ENCODE measurements at regions not wholly inside any gene's neighbourhood (a gene's known extent, or its start where the extent isn't known, plus 50 kb on each side); places are given as distances from the start of the nearest gene placed in this dataset.

DNA sequence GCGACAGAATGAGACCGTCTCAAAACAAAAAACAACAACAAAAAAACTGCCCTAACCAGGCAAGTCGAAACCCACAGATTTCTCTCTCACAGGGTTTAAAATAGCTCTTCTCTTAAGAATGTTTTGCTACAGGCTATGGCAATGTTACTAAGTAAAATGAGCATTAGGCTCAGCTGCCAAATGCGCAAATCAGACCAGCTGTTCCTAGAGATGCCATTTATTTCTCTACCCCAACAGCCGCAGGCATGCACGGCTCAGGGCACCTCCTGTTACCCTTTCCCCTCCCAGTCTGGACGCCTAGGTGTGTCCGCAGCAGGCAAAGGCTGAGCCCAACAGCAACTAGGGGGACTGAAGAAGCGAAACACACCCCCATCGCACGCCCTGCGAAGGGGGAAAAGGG lies 168.3 kb upstream of the MBL2 start:
- Histone ChIP-seq H3K9me3 (no peaks in the 10 kb centered on the region), H3K4me1 (ENCODE audit: insufficient read depth) (no peaks in the 10 kb centered on the region), H3K27me3 (no peaks in the 10 kb centered on the region), H3K36me3 (no peaks in the 10 kb centered on the region), H3K4me3 (no peak overlapping the region), H3K27ac (no peak overlapping the region)
- no peak for TF ChIP-seq POLR2A (IDR thresholded peaks at IDR 0.05)
- TF ChIP-seq, protein P1, sequence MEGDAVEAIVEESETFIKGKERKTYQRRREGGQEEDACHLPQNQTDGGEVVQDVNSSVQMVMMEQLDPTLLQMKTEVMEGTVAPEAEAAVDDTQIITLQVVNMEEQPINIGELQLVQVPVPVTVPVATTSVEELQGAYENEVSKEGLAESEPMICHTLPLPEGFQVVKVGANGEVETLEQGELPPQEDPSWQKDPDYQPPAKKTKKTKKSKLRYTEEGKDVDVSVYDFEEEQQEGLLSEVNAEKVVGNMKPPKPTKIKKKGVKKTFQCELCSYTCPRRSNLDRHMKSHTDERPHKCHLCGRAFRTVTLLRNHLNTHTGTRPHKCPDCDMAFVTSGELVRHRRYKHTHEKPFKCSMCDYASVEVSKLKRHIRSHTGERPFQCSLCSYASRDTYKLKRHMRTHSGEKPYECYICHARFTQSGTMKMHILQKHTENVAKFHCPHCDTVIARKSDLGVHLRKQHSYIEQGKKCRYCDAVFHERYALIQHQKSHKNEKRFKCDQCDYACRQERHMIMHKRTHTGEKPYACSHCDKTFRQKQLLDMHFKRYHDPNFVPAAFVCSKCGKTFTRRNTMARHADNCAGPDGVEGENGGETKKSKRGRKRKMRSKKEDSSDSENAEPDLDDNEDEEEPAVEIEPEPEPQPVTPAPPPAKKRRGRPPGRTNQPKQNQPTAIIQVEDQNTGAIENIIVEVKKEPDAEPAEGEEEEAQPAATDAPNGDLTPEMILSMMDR (IDR thresholded peaks at IDR 0.05), result no peak
- TF ChIP-seq EP300 (IDR thresholded peaks at IDR 0.05), result no peak
- 90 to 94% (median 90%) methylated on average over 12 of the region's 12 CpGs for WGBS, 3 donors
- intact Hi-C loops (cut with DNase I), result no loop called here
- no peak for DNase-seq

DNA sequence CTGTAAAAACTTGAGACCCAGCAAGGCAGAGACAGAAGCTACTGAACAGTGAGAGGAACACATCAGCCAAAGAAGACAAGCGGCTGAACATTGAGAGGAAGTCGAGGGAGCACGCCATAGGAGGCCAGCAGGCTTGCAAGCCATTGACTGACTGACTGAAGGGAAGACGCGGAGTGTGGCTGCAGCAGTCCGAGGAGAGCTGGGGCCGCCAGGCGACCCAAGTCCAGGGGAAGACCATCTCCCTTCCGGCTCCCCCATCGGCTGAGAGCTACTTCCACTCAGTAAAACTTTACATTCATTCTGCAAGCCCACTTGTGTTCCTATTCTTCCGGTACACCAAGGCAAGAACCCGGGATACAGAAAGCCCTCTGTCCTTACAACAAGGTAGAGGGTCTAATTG lies 167.3 kb upstream of the MBL2 start:
- intact Hi-C loops (cut with DNase I), result no loop called here
- no peaks in the 10 kb centered on the region for H3K36me3 ChIP-seq
- H3K4me3 ChIP-seq, result no peak overlapping the region
- TF ChIP-seq POLR2A (IDR thresholded peaks at IDR 0.05), result no peak
- TF ChIP-seq EP300 (IDR thresholded peaks at IDR 0.05), result no peak
- TF ChIP-seq, protein P1 (IDR thresholded peaks at IDR 0.05), result no peak
- WGBS, 3 donors, result 88 to 97% (median 97%) methylated on average over 12 of the region's 12 CpGs
- H3K4me1 ChIP-seq (ENCODE audit: insufficient read depth), result no peaks in the 10 kb centered on the region
- H3K27ac ChIP-seq, result no peak overlapping the region
- no peaks in the 10 kb centered on the region for H3K9me3 ChIP-seq
- no peaks in the 10 kb centered on the region for H3K27me3 ChIP-seq
- no peak for DNase-seq

DNA sequence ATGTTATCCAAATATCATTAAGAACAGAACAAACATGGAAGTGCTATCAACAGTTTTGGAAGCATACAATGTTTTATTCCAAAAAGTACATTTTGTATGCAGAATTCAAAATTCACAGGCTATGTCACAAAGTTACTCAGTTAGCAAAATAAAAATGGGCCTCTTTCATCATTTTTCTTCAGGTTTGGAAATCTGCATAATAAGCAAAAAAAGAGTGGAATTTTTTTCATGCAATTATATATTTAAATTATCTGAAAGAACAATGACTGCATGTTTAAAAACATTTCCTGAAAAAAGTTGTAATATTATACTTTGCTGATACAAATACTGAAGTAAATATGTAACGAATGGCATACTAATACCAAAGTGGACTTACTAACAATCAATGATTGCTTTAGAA lies 161.2 kb upstream of the MBL2 start:
- Histone ChIP-seq H3K4me3 (no peak overlapping the region), H3K9me3 (no peaks in the 10 kb centered on the region), H3K4me1 (ENCODE audit: insufficient read depth) (no peaks in the 10 kb centered on the region), H3K27me3 (no peaks in the 10 kb centered on the region), H3K27ac (no peak overlapping the region), H3K36me3 (no peaks in the 10 kb centered on the region)
- TF ChIP-seq, protein P1 (IDR thresholded peaks at IDR 0.05), result no peak
- no peak for TF ChIP-seq POLR2A (IDR thresholded peaks at IDR 0.05)
- no peak for TF ChIP-seq EP300 (IDR thresholded peaks at IDR 0.05)
- WGBS, 3 donors, result 38 to 52% (median 46%) methylated on average over 1 of the region's 1 CpG
- intact Hi-C loops (cut with DNase I), result no loop called here
- no peak for DNase-seq

DNA sequence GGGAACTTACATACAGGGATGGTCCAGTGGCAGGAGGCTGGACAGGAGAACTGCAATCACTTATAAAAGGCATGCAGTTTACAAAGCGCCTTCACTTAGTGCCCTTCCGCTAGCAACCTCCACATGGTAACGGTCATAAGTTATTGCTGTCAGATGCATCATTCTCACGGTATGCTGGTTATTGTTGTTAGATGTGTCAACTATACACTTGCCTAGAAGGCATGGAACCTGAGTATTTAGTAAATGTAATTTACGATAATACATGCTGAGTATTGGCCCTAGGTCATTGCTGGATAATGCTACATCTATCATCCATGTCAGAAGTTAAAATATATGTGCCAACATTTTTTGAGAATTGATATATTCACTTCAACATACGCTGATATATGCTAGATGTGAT lies 155.1 kb upstream of the MBL2 start:
- no peaks in the 10 kb centered on the region for H3K36me3 ChIP-seq
- H3K4me1 ChIP-seq (ENCODE audit: insufficient read depth), result no peaks in the 10 kb centered on the region
- H3K4me3 ChIP-seq, result no peak overlapping the region
- WGBS, 3 donors, result 93 to 94% (median 93%) methylated on average over 6 of the region's 6 CpGs
- H3K9me3 ChIP-seq, result no peaks in the 10 kb centered on the region
- TF ChIP-seq, protein P1 (IDR thresholded peaks at IDR 0.05), result no peak
- TF ChIP-seq POLR2A (IDR thresholded peaks at IDR 0.05), result no peak
- TF ChIP-seq EP300 (IDR thresholded peaks at IDR 0.05), result no peak
- H3K27ac ChIP-seq, result no peak overlapping the region
- DNase-seq, result no peak
- intact Hi-C loops (cut with DNase I), result no loop called here
- H3K27me3 ChIP-seq, result no peaks in the 10 kb centered on the region

DNA sequence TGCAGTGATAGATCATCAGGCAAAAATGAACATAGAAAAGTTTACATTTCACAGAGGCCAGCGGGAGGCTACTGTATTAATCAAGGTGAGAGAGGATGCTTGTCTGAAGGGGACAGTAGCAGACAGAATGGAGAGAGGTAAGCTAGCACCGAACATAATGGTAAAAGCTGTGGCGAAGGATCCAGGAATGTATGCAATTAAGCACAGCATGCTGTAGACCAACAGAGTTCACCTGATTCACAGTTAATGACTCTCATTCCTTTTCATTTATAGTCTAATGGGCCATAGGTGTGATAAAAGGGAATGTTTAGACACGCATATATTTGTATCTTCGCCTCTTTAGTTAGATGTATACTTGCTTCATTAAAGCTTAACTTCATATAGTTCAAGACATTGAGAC lies 150.9 kb upstream of the MBL2 start:
- intact Hi-C loops (cut with DNase I), result no loop called here
- 74 to 86% (median 85%) methylated on average over 5 of the region's 5 CpGs for WGBS, 3 donors

More for the DNA sequence above, 150.9 kb upstream of the MBL2 start:
- TF ChIP-seq, protein P1 (IDR thresholded peaks at IDR 0.05), result no peak
- no peak for TF ChIP-seq POLR2A (IDR thresholded peaks at IDR 0.05)
- no peak for TF ChIP-seq EP300 (IDR thresholded peaks at IDR 0.05)
- Histone ChIP-seq H3K4me1 (ENCODE audit: insufficient read depth) (no peaks in the 10 kb centered on the region), H3K27me3 (no peaks in the 10 kb centered on the region), H3K27ac (no peak overlapping the region), H3K9me3 (no peaks in the 10 kb centered on the region), H3K36me3 (no peaks in the 10 kb centered on the region), H3K4me3 (no peak overlapping the region)
- DNase-seq, result no peak
